ENCODE measurements at regions not wholly inside any gene's neighbourhood (a gene's known extent, or its start where the extent isn't known, plus 50 kb on each side); places are given as distances from the start of the nearest gene placed in this dataset.
"Not testable (repeated sequence)": the region's sequence is repeated elsewhere in the genome, so short reads cannot be mapped to it uniquely, and the experiment has no call there.

DNA sequence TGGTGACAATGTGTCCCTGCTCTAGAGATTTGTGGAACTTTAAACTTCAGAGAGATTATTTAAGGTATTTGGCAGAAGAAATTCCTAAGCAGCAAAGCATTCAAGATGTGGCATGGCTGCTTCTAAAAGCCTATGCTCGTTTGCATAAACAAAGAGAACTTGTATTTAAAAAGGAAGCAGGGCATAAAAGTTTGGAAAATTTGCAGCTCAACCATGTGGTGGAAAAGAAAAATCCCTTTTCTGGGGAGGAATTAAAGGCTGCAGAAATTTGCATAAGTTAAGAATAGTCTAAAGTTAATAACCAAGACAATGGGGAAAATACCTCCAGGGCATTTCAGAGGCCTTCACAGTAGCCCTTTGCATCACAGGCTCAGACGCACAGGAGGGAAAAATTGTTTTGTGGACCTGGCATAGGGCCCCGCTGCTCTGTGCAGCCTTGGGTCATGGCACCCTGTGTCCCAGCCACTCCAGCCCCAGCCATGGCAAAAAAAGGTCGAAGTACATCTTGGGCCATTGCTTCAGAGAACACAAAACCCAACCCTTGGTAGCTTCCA, 1109.1 kb downstream of the OTOL1 start:
- TF ChIP-seq, protein P1, sequence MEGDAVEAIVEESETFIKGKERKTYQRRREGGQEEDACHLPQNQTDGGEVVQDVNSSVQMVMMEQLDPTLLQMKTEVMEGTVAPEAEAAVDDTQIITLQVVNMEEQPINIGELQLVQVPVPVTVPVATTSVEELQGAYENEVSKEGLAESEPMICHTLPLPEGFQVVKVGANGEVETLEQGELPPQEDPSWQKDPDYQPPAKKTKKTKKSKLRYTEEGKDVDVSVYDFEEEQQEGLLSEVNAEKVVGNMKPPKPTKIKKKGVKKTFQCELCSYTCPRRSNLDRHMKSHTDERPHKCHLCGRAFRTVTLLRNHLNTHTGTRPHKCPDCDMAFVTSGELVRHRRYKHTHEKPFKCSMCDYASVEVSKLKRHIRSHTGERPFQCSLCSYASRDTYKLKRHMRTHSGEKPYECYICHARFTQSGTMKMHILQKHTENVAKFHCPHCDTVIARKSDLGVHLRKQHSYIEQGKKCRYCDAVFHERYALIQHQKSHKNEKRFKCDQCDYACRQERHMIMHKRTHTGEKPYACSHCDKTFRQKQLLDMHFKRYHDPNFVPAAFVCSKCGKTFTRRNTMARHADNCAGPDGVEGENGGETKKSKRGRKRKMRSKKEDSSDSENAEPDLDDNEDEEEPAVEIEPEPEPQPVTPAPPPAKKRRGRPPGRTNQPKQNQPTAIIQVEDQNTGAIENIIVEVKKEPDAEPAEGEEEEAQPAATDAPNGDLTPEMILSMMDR (IDR thresholded peaks at IDR 0.05; ENCODE audit: low read depth, low read length) = no peak
- in situ Hi-C loops (cut with HindIII; ENCODE audit: low sequenced_read_pairs) = no loop called here
- no peak for DNase-seq (ENCODE audit: low read depth, low spot score)

DNA sequence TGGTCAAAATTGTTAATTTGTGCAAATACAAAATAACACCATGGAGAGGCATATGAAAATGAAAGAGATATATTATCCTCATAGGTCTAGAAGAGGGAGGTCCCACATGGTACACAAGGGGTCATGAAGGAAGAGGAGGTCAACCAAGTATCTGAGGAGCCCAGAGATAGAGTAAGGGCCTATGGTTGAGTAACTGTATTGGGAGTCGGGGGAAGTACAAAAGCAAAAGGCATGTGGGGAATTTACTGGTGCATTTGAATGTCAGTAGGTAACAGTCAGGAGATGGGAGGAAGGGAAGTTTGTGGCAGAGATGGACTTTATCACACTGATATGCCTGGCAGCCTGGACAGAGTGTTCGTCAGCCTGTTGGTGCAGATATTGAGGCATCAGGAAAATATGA, 1113.7 kb downstream of the OTOL1 start:
- DNase-seq (ENCODE audit: low read depth, low spot score) = no peak
- TF ChIP-seq, protein P1 (IDR thresholded peaks at IDR 0.05; ENCODE audit: low read depth, low read length) = no peak
- in situ Hi-C loops (cut with HindIII; ENCODE audit: low sequenced_read_pairs) = no loop called here
- no peak overlapping the region for H3K4me3 ChIP-seq (ENCODE audit: low read depth, low read length)

More for the DNA sequence above, 1109.1 kb downstream of the OTOL1 start:
- no peak overlapping the region for H3K4me3 ChIP-seq (ENCODE audit: low read depth, low read length)

DNA sequence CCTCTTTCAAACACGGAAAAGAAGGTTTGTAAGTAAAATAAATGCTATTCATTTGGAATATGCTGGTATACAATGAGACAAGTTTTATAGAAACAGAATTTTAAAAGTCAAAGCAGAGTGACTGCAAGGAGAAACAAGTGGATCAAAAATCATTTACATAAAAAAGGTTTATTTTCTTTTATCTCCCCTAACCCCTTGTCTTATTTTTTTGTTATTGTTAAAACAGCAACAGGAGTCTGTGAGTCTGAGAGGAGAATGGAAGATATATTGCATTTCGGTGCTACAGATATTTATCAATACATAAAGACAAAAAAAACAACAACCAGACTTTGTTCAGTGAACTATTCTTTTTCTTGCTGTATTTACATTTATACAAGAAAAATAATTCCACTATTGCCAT, 1116.4 kb downstream of the OTOL1 start:
- TF ChIP-seq, protein P1 (IDR thresholded peaks at IDR 0.05; ENCODE audit: low read depth, low read length) = no peak
- no peak for DNase-seq (ENCODE audit: low read depth, low spot score)
- no peak overlapping the region for H3K4me3 ChIP-seq (ENCODE audit: low read depth, low read length)
- in situ Hi-C loops (cut with HindIII; ENCODE audit: low sequenced_read_pairs) = no loop called here

DNA sequence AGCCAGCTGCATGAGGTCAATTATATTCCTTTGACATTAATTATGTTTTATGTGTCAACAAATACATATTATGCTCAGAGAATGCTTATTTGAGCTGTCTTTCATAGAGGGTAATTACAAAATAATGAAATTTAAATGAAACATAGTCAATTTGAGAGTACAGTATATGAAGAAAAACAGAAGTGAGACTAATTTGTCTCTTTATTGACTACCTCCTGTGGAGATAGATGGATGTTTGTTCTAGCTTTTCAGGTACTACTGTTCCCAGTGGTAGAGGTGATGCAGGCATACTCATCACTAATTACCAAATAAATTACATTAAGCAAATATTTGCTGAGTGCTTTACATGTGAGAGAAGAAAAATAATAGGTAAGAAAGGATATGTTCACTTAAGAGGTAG, 1129.6 kb downstream of the OTOL1 start:
- in situ Hi-C loops (cut with HindIII; ENCODE audit: low sequenced_read_pairs) = no loop called here

DNA sequence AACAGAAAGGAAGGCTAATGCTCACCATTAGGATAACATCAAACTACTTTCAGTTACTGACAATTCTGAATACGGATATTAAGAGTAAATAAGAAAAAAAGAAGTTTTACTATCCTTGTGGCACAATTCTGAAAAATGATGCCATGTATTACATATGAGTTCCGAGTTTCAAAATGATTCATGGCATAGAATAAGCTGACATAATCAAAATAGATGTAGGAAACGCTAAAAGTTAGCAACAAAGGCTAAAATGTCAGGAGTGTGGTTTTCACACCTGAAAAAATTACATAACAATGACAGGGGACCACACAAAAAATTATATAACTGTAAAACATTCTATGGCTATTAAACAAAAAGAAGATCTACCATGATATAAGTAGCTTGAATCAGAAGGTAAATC, 1131.9 kb downstream of the OTOL1 start:
- TF ChIP-seq, protein P1 (IDR thresholded peaks at IDR 0.05; ENCODE audit: low read depth, low read length) = no peak
- in situ Hi-C loops (cut with HindIII; ENCODE audit: low sequenced_read_pairs) = no loop called here
- no peak overlapping the region for H3K4me3 ChIP-seq (ENCODE audit: low read depth, low read length)
- no peak for DNase-seq (ENCODE audit: low read depth, low spot score)

More for the DNA sequence above, 1129.6 kb downstream of the OTOL1 start:
- H3K4me3 ChIP-seq (ENCODE audit: low read depth, low read length) = no peak overlapping the region
- TF ChIP-seq, protein P1 (IDR thresholded peaks at IDR 0.05; ENCODE audit: low read depth, low read length) = no peak
- DNase-seq (ENCODE audit: low read depth, low spot score) = no peak

DNA sequence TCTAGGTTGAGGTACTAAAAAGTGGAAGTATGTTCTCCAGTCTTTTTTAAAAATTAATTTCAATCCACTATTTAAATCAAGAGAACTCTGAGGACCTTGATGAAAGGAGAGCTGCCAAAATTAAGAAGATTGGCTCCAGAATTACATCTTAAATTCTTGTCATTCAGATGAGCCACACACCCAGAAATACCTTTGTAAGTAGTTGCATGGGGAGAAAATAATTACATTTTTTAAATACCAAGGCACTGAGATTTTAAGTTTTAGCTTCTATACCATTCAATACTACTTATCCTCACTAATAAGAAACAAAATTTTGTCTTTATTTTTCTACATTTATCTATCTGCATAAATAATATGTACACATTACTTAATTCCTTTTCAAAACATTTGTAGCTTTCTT, 1132.8 kb downstream of the OTOL1 start:
- H3K4me3 ChIP-seq (ENCODE audit: low read depth, low read length) = no peak overlapping the region
- DNase-seq (ENCODE audit: low read depth, low spot score) = no peak
- in situ Hi-C loops (cut with HindIII; ENCODE audit: low sequenced_read_pairs) = no loop called here
- TF ChIP-seq, protein P1 (IDR thresholded peaks at IDR 0.05; ENCODE audit: low read depth, low read length) = no peak

DNA sequence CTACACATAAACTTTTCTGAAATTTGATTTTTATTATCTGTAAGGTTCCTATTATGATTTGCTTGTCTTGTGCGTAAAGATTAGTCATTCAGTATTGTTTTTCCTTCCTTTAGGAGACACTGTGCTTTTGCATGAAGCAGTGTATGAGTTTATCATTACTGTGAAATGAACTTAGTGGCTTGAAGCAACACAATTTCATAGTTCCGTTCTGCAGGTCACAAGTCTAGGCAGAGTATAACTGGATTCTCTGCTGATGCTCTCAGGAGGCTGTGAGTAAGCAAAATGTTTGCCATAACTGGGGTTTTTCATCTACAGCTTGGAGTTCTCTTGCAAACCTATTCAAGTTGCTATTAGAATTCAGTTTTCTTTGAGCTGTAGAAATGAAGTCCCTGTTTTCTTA, 1136.1 kb downstream of the OTOL1 start:
- no peak overlapping the region for H3K4me3 ChIP-seq (ENCODE audit: low read depth, low read length)
- in situ Hi-C loops (cut with HindIII; ENCODE audit: low sequenced_read_pairs) = no loop called here
- TF ChIP-seq, protein P1 (IDR thresholded peaks at IDR 0.05; ENCODE audit: low read depth, low read length) = no peak
- DNase-seq (ENCODE audit: low read depth, low spot score) = peak; percentile 4

DNA sequence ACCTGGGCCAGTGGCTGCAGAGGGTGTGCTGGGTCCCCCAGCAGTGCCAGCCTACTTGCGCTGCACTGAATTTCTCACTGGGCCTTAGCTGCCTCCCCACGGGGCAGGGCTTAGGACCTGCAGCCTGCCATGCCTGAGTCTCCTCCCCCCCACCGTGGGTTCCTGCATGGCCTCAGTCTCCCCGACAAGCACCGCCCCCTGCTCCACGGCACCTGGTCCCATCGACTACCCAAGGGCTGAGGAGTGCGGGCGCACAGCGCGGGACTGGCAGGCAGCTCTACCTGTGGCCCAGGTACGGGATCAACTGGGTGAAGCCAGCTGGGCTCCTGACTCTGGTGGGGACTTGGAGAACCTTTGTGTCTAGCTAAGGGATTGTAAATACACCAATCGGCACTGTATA, 1143.6 kb downstream of the OTOL1 start:
- in situ Hi-C loops (cut with HindIII; ENCODE audit: low sequenced_read_pairs); DNase-seq (ENCODE audit: low read depth, low spot score); H3K4me3 ChIP-seq (ENCODE audit: low read depth, low read length): not testable (repeated sequence)

Measured in astrocyte of the spinal cord (primary cell).